Caco-2 (cell line): ENCODE measurements at regions not wholly inside any gene's neighbourhood (a gene's known extent, or its start where the extent isn't known, plus 50 kb on each side); places are given as distances from the start of the nearest gene placed in this dataset.

ENCODE experiments used
- BruUV-seq: library from RNA; stranded (reverse); fragments of 400-500 nt; replicated peaks from 2 replicates; lab custom pipeline; 2021; lab: Mats Ljungman, UMichigan
- CTCF ChIA-PET: fragments of 300-600 bp; sonication (Branson Sonifier 250); formaldehyde crosslinking; loops from one replicate; lab custom pipeline; 2022; ENCODE audit warnings: antibody characterized with exemption; lab: Charles Lee
- POLR2A ChIA-PET: fragments of 300-600 bp; sonication (Branson Sonifier 250); formaldehyde crosslinking; loops from one replicate; lab custom pipeline; 2022; ENCODE audit warnings: antibody characterized with exemption; lab: Charles Lee
- DNase-seq, 2 experiments: peaks; one replicate each; pipeline versions ENCODE4 v3.0.0 to v3.0.0-alpha.2; 2020 to 2022
- H3K27me3 ChIP-seq: replicated peaks from 2 replicates; pipeline ENCODE4 v1.6.0; 2011; ENCODE audit warnings: low read length; ENCODE audit not compliant: control insufficient read depth, insufficient read depth
- H3K36me3 ChIP-seq: 2 replicates; pipeline ENCODE4 v1.5.1; 2011; ENCODE audit warnings: low read length; ENCODE audit not compliant: control insufficient read depth, insufficient read depth
- H3K4me1 ChIP-seq: fragments of 250-450 bp; sonication (Bioruptor Pico); 2 replicates; pipeline ENCODE4 v1.5.1; 2020; ENCODE audit warnings: mild to moderate bottlenecking
- H3K4me3 ChIP-seq: 2 replicates; pipeline ENCODE4 v1.5.1; 2011; ENCODE audit warnings: low read depth, mild to moderate bottlenecking, control low read depth, low read length
- H3K9me3 ChIP-seq: fragments of 250-450 bp; sonication (Bioruptor Pico); 2 replicates; pipeline ENCODE4 v1.5.1; 2020; ENCODE audit warnings: mild to moderate bottlenecking, moderate library complexity
- H3K27ac Mint-ChIP-seq: one replicate; pipeline ENCODE4 v1.8.0; 2022; ENCODE audit warnings: mixed read lengths; ENCODE audit not compliant: unreplicated experiment
- H3K27me3 Mint-ChIP-seq: one replicate; pipeline ENCODE4 v1.8.0; 2022; ENCODE audit warnings: mixed read lengths; ENCODE audit not compliant: insufficient read depth, unreplicated experiment
- H3K36me3 Mint-ChIP-seq: one replicate; pipeline ENCODE4 v1.8.0; 2022; ENCODE audit warnings: mild to moderate bottlenecking, mixed read lengths; ENCODE audit not compliant: insufficient read depth, unreplicated experiment
- H3K4me1 Mint-ChIP-seq: one replicate; pipeline ENCODE4 v1.8.0; 2022; ENCODE audit warnings: low read depth, mixed read lengths; ENCODE audit not compliant: unreplicated experiment
- H3K4me3 Mint-ChIP-seq: one replicate; pipeline ENCODE4 v1.8.0; 2022; ENCODE audit warnings: mild to moderate bottlenecking, moderate library complexity, mixed read lengths; ENCODE audit not compliant: unreplicated experiment
- H3K9me3 Mint-ChIP-seq: one replicate; pipeline ENCODE4 v1.8.0; 2022; ENCODE audit warnings: mixed read lengths; ENCODE audit not compliant: unreplicated experiment
- CTCF ChIP-seq, 2 experiments: fragments of 200-600 bp in 1 of 2; IDR thresholded peaks; 1 replicate in 1 of 2; 2 replicates in 1 of 2; pipeline versions ENCODE4 v1.5.1 to v1.8.0; 2011 to 2022; ENCODE audit warnings: antibody characterized with exemption in 1 of 2, control low read depth in 1 of 2, inconsistent platforms in 1 of 2, low read depth in 1 of 2, low read length in 1 of 2, mild to moderate bottlenecking in 1 of 2, moderate library complexity in 1 of 2; ENCODE audit not compliant: insufficient read depth in 1 of 2, severe bottlenecking in 1 of 2, unreplicated experiment in 1 of 2
- intact Hi-C: fragments of 100-400 bp; cut with micrococcal nuclease; formaldehyde crosslinking; loops from one replicate; pipeline ENCODE4 v1.10.0; 2022; ENCODE audit not compliant: unreplicated experiment

DNA sequence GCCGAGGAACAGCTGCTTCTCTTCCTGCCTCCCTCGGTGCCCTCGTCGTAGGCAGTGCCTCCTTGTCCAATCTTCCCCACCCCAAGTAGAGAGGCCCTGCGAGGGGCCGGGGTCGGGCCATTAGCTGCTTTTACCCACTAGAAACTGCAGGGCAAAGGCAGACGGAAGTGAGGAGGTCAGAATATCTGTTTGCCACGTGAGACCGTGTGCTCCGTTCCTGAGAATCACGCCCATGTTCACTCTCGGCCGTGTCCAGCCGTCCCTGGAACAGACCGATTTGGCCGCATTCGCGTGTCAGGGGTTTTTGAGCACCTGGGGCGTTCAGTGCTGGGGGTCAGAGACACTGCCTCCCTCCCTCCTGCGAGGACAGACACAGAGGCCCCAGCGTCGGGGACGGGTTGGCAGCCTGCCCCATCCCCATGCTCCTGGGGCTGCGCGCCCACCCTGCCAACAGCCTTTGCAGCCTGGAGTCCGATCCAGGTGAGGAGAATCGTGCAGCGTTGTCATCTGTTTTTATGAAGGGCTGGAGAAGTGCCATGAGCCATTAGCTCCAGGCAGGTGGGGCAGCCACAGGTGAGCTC, 982.2 kb downstream of the BRD1 start:
- no peak overlapping the region for H3K27ac Mint-ChIP-seq
- BruUV-seq = no TSS peak
- H3K9me3 Mint-ChIP-seq = no peaks in the 10 kb centered on the region
- Histone ChIP-seq H3K27me3 (no peaks in the 10 kb centered on the region), H3K4me3 (no peak overlapping the region), H3K4me1 (no peaks in the 10 kb centered on the region), H3K9me3 (no peaks in the 10 kb centered on the region), H3K36me3 (no peaks in the 10 kb centered on the region)
- H3K4me1 Mint-ChIP-seq = no peaks in the 10 kb centered on the region
- ChIA-PET CTCF (no interaction called here), POLR2A (no interaction called here)
- no peak for TF ChIP-seq CTCF (IDR thresholded peaks at IDR 0.05; ENCODE audit: insufficient read depth in 1 of 2, low read depth in 1 of 2, low read length in 1 of 2, severe bottlenecking in 1 of 2, unreplicated experiment in 1 of 2)
- H3K4me3 Mint-ChIP-seq = no peak overlapping the region
- peaks cover 23% of the 10 kb centered on the region for H3K27me3 Mint-ChIP-seq
- peaks cover 4% of the 10 kb centered on the region for H3K36me3 Mint-ChIP-seq
- DNase-seq = no peak
- intact Hi-C loops = no loop called here

DNA sequence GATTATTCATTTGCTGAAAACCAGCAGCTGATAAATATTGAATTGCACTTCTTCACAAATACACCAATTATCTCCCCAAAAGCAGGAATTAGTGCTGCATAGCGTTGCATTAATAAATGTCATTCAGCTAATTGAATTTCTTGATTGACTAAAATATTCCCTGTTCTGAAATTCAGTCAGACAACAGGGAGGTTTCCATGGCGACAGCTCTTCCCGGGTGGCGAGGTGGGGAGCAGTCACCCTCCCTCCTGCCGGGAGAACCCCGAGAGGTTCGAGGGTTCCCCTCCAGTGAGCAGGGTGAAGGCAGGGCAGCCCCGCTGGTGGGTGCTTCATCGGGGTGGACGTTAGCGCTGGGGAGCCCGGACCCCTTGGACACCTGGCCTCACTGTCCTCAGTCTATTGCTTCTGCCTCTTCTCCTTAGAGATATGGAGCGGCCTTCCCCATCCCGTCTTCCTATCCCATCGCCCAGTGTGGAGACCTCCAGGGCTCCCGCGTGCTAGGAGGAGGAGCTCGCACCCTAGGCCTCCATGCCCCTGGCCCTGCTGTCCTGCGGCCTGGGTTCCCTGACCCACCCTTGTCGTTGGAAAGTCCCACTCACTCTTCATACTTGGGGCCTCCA, 983.5 kb downstream of the BRD1 start:
- H3K4me1 ChIP-seq = no peaks in the 10 kb centered on the region
- no TSS peak for BruUV-seq
- DNase-seq = no peak
- no peak for TF ChIP-seq CTCF (IDR thresholded peaks at IDR 0.05; ENCODE audit: insufficient read depth in 1 of 2, low read depth in 1 of 2, low read length in 1 of 2, severe bottlenecking in 1 of 2, unreplicated experiment in 1 of 2)
- Mint-ChIP-seq H3K9me3 (no peaks in the 10 kb centered on the region), H3K4me1 (no peaks in the 10 kb centered on the region), H3K27ac (no peak overlapping the region), H3K4me3 (no peak overlapping the region), H3K36me3 (peaks cover 4% of the 10 kb centered on the region), H3K27me3 (peaks cover 19% of the 10 kb centered on the region)
- H3K9me3 ChIP-seq = no peaks in the 10 kb centered on the region
- no peaks in the 10 kb centered on the region for H3K36me3 ChIP-seq
- POLR2A ChIA-PET = no interaction called here
- no peaks in the 10 kb centered on the region for H3K27me3 ChIP-seq
- intact Hi-C loops = no loop called here
- CTCF ChIA-PET = no interaction called here
- no peak overlapping the region for H3K4me3 ChIP-seq

DNA sequence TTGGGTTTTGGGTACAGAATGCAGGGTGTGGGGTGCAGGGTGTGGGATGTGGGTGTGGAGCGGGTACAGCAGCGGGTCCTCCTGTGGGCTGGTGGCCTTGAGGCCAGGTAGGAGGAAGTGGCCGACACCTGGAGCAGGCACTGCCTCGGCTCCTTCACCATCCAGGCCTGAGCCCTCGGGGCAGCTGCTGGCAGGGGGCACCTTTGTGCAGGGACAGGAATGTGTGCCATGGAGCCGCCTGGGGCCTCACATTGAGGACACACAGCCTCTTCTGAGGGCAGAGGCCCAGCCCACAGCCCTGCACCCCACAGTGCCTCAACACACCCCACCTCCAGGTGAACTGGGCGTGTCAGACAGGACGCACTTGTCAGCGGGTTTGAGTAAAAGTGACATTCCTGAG, 984.0 kb downstream of the BRD1 start:
- H3K27me3 ChIP-seq = no peaks in the 10 kb centered on the region
- H3K27me3 Mint-ChIP-seq = peaks cover 19% of the 10 kb centered on the region
- ChIA-PET POLR2A (no interaction called here), CTCF (no interaction called here)
- no peaks in the 10 kb centered on the region for H3K4me1 Mint-ChIP-seq
- no peaks in the 10 kb centered on the region for H3K9me3 ChIP-seq
- no peak for TF ChIP-seq CTCF (IDR thresholded peaks at IDR 0.05; ENCODE audit: insufficient read depth in 1 of 2, low read depth in 1 of 2, low read length in 1 of 2, severe bottlenecking in 1 of 2, unreplicated experiment in 1 of 2)
- H3K4me3 ChIP-seq = no peak overlapping the region
- no peaks in the 10 kb centered on the region for H3K9me3 Mint-ChIP-seq
- no peaks in the 10 kb centered on the region for H3K4me1 ChIP-seq
- H3K36me3 Mint-ChIP-seq = peaks cover 4% of the 10 kb centered on the region
- intact Hi-C loops = no loop called here
- H3K36me3 ChIP-seq = no peaks in the 10 kb centered on the region
- BruUV-seq = no TSS peak
- H3K4me3 Mint-ChIP-seq = no peak overlapping the region
- no peak overlapping the region for H3K27ac Mint-ChIP-seq
- no peak for DNase-seq
